ENCODE measurements at regions not wholly inside any gene's neighbourhood (a gene's known extent, or its start where the extent isn't known, plus 50 kb on each side); places are given as distances from the start of the nearest gene placed in this dataset.

DNA sequence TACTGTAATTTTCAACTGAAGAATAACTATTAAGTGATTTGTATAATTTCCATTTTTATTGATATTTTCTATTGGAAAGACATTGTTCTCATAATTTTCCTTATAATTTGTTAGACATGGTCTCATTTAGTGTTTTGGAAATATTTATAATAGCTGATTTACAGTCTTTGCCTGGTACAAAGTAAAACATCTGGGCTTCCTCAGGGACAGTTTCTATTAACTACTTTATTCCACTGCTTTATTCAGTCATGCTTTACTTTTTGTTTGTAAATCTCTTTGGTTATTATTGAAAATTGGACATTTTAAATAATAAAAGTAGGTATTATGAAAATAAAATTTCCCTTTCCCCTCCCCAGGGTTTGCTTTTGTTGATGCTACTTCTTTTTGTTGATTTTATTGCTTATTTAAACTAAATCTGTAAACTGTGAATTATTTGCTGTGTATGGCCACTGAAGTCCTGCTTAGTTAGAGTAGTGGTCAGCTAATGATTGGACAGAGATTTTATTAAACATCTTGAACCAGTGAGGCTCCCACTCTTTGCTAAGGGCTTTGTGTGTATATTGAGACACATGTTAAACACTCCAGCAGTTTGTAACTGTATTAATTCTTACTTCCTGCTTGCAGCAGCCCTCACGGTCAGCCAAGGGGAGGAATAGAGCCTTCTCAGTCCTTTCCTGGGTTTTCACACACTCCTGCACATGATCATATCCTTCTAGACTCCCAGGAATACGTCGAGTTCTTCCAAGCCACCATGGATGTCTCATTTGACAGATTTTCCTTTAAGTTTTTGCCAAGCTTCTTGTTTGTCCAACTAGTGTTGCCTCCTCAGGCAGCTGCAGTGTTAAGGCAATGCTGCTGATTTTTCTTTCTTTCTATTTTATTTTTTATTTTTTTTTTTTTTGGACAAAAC, 994.6 kb upstream of the PRMT6 start:
- no peak overlapping the region for H3K4me3 Mint-ChIP-seq
- H3K9me3 Mint-ChIP-seq: peaks cover 29% of the 10 kb centered on the region
- no peak for DNase-seq (ENCODE audit: low spot score)
- no peak overlapping the region for H3K27ac Mint-ChIP-seq
- H3K4me1 Mint-ChIP-seq (ENCODE audit: low read depth): no peaks in the 10 kb centered on the region
- no peaks in the 10 kb centered on the region for H3K27me3 Mint-ChIP-seq (ENCODE audit: low read depth)
- no peaks in the 10 kb centered on the region for H3K36me3 Mint-ChIP-seq (ENCODE audit: low read depth)

DNA sequence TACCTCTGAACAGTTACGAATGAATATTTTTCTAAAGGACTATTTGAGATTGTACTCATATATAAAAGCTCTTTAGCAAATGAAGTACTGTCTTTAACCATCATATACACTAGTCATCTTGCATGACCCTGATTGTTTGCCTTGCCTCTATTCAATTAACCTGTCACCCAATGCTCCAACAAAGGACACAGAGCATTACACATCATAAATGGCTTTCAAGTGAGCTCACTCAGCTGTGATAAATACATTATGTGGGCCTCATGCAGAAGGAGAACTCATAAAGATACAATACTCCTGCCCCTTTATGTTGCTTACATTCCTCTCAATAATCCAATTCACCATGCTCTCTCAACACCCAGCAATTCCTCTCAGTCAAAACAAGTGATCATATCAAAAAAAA, 993.0 kb upstream of the PRMT6 start:
- Mint-ChIP-seq H3K4me1 (ENCODE audit: low read depth) (no peaks in the 10 kb centered on the region), H3K27ac (no peak overlapping the region), H3K36me3 (ENCODE audit: low read depth) (no peaks in the 10 kb centered on the region), H3K4me3 (no peak overlapping the region), H3K27me3 (ENCODE audit: low read depth) (no peaks in the 10 kb centered on the region), H3K9me3 (peaks cover 27% of the 10 kb centered on the region)
- no peak for DNase-seq (ENCODE audit: low spot score)

DNA sequence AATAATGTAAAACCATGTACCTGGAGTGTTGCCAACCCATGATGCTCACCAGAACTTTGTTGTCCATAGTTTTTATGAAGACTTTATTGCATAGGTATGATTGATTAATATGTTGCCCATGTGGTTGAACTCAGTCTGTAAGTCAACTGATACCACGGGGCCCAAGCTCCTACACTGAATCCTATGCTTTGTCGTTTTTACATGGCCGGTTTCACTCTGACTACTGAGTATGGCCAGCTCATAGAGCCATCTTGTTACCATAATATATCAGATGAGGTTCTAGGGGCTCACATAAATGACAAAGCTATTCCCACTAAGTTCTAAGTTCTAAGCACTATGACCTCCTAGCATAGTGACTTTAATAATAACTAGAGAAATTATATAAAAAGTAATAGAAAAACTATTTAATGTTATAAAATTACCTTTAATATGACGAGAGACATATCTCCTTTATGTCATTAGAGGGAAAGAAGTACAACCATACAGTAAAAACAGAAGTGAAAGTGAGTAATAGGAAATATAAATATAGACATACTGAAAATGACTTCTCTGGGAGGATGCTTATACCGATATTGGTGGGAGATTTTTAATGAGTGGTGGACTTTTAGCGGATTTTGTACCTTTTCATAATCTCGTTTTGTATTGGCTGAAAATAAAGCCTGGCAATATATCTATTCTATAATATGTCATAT, 983.4 kb upstream of the PRMT6 start:
- peaks cover 15% of the 10 kb centered on the region for H3K9me3 Mint-ChIP-seq
- H3K4me1 Mint-ChIP-seq (ENCODE audit: low read depth): no peaks in the 10 kb centered on the region
- DNase-seq (ENCODE audit: low spot score): no peak
- H3K36me3 Mint-ChIP-seq (ENCODE audit: low read depth): no peaks in the 10 kb centered on the region
- no peaks in the 10 kb centered on the region for H3K27me3 Mint-ChIP-seq (ENCODE audit: low read depth)
- H3K4me3 Mint-ChIP-seq: no peak overlapping the region
- no peak overlapping the region for H3K27ac Mint-ChIP-seq

DNA sequence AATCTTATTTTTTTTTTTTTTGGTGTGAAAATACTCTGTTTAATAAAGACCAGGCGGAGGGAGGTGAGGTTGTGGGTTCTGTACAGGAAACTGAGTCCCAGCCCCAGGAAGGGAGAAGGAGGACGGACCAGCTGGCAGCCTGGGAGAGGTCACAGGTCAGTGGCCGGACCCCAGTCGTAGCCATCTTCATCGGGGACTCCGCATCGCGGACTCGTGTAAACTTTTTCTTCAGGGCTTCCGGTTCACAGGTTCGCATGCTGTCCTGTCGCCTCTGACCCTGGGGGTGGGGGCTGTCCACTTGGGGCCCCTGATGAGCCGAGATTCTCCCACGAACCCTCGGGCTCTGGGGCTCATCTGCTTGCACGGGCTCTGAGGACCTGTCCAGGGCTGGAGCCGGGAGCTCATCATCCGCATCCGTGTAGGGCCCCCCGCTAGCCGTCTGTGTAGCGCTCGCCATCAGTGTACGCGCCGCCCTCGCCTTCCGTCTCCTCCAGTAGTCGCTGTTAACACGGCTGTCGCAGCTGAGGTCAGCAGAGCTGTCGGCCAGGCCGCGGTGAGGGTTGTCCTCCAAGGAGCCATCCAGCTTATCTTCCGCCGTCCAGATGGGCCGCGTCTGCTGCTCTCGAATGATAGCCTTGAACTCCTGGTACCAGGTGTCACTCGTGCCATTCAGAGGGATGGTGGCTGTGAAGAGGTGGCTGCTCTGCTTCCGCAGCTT, 975.7 kb upstream of the PRMT6 start:
- Mint-ChIP-seq H3K27ac (no peak overlapping the region), H3K4me1 (ENCODE audit: low read depth) (no peaks in the 10 kb centered on the region), H3K4me3 (no peak overlapping the region), H3K27me3 (ENCODE audit: low read depth) (no peaks in the 10 kb centered on the region), H3K9me3 (peaks cover 22% of the 10 kb centered on the region), H3K36me3 (ENCODE audit: low read depth) (no peaks in the 10 kb centered on the region)
- no peak for DNase-seq (ENCODE audit: low spot score)

DNA sequence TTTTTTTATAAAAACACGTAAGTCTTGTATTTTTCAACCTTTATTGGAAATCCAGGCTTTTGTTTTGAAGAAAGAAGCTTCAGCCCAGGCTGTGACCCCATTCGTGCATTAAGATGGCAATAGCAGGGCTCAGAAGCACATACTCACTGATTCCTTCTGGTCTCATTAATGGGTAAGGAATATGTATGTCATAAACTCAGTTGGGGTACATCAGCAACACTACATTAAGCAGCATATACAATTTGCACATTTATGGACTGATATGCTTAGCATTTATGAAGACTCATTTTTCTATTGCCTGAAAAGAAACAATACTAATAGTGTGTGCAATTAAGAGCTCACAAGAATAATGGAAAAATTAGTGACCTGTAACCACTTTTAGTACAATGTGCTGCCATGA, 945.4 kb upstream of the PRMT6 start:
- no peaks in the 10 kb centered on the region for H3K27me3 Mint-ChIP-seq (ENCODE audit: low read depth)
- no peak overlapping the region for H3K27ac Mint-ChIP-seq
- H3K9me3 Mint-ChIP-seq: peaks cover 31% of the 10 kb centered on the region
- DNase-seq (ENCODE audit: low spot score): no peak
- H3K36me3 Mint-ChIP-seq (ENCODE audit: low read depth): no peaks in the 10 kb centered on the region
- H3K4me3 Mint-ChIP-seq: no peak overlapping the region
- no peaks in the 10 kb centered on the region for H3K4me1 Mint-ChIP-seq (ENCODE audit: low read depth)

DNA sequence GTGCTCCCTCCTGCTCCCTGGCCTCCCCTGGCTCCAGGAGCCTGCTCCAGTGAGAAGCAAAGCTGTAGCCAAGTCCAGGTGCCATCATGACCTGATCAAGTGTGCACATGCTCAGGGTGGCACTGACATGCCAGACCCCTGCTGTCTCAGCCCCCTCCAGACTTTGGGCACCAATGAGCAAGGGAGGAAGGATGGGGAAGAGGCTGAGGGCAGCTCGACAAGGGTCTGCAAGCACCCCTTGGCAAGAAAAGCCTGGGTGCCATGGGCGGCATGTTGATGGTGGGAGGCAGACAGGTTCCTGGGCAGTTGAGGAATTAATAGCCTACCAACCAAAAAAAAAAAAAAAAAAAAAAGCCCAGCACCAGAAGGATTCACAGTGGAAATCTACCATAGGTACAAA, 942.6 kb upstream of the PRMT6 start:
- DNase-seq (ENCODE audit: low spot score): no peak

DNA sequence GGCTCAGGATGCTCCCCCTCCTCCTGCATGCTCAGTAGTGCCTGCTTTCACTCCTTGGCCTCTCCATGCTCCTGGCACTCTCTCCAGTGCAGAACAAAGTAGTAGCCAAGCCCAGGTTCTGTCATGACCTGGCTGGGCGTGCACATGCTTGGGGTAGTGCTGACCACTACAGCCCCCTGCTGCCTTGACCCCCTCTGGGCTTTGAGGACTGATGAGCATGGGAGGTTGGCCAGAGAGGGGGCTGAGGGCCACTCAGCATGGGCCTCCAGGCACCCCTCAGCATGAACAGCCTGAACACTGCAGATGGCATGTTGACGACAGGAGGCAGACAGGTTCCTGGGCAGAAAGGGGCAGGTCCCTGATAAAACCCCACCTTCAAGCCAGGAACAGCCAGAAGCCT, 935.7 kb upstream of the PRMT6 start:
- Mint-ChIP-seq H3K36me3 (ENCODE audit: low read depth) (no peaks in the 10 kb centered on the region), H3K4me3 (no peak overlapping the region), H3K9me3 (peaks cover 8% of the 10 kb centered on the region), H3K27me3 (ENCODE audit: low read depth) (no peaks in the 10 kb centered on the region), H3K4me1 (ENCODE audit: low read depth) (no peaks in the 10 kb centered on the region), H3K27ac (no peak overlapping the region)
- DNase-seq (ENCODE audit: low spot score): no peak

More for the DNA sequence above, 942.6 kb upstream of the PRMT6 start:
- no peaks in the 10 kb centered on the region for H3K27me3 Mint-ChIP-seq (ENCODE audit: low read depth)
- no peak overlapping the region for H3K4me3 Mint-ChIP-seq
- H3K9me3 Mint-ChIP-seq: peaks cover 35% of the 10 kb centered on the region
- H3K27ac Mint-ChIP-seq: no peak overlapping the region
- no peaks in the 10 kb centered on the region for H3K4me1 Mint-ChIP-seq (ENCODE audit: low read depth)
- no peaks in the 10 kb centered on the region for H3K36me3 Mint-ChIP-seq (ENCODE audit: low read depth)

DNA sequence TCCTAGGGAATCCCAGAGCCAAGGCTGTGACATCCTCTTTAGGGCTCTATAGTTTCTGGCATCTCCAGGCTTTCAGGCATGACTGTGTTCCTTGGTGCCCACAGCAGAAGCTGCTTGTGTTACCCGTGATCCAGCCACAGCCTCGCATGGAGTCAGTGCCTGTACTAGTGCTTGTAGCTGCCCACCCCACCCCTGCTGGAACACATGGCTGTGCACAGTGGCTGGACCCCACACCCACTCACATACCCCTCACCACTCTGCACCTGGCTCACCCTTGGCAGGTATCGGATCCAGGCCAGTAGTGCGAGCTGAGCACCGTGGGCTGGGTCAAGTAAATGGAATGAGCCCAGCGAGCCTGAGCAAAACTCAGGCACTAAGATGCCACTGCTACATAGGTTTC, 934.7 kb upstream of the PRMT6 start:
- H3K4me3 Mint-ChIP-seq: no peak overlapping the region
- no peaks in the 10 kb centered on the region for H3K36me3 Mint-ChIP-seq (ENCODE audit: low read depth)
- H3K4me1 Mint-ChIP-seq (ENCODE audit: low read depth): no peaks in the 10 kb centered on the region
- no peak for DNase-seq (ENCODE audit: low spot score)
- no peak overlapping the region for H3K27ac Mint-ChIP-seq
- H3K27me3 Mint-ChIP-seq (ENCODE audit: low read depth): no peaks in the 10 kb centered on the region
- peaks cover 13% of the 10 kb centered on the region for H3K9me3 Mint-ChIP-seq

DNA sequence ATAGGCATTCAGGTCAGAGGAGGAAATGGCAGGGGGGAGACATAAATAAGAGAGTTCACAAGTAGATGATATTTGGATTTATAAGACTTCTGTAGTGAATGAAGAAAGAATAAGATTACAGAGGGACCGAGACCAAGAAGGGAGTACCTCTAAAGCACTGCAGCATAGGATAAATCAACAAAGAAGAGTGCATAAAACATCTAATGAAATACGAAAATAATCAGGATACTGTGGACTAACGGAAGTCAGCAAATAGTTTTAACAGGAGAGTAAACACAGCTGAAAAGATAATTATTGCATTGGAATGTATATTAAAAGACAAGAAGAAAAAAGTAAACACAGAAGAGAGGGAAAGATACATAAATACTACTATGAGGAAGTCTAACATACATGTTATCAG, 921.9 kb upstream of the PRMT6 start:
- H3K27me3 Mint-ChIP-seq (ENCODE audit: low read depth): no peaks in the 10 kb centered on the region
- no peaks in the 10 kb centered on the region for H3K4me1 Mint-ChIP-seq (ENCODE audit: low read depth)
- peaks cover 23% of the 10 kb centered on the region for H3K9me3 Mint-ChIP-seq
- no peak overlapping the region for H3K4me3 Mint-ChIP-seq
- no peak overlapping the region for H3K27ac Mint-ChIP-seq
- DNase-seq (ENCODE audit: low spot score): no peak
- H3K36me3 Mint-ChIP-seq (ENCODE audit: low read depth): no peaks in the 10 kb centered on the region

DNA sequence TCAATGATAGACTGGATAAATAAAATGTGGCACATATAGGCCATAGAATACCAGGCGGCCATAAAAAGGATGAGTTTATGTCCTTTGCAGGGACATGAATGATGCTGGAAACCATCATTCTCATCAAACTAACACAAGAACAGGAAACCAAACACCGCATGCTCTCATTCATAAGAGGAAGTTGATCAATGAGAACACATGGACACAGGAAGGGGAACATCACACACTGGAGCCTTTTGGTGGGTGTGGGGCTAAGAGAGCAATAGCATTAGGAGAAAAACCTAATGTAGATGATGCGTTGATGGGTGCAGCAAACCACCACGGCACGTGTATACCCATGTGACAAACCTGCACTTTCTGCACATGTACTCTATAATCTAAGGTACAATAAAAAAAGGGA, 883.4 kb upstream of the PRMT6 start:
- Mint-ChIP-seq H3K9me3 (peaks cover 18% of the 10 kb centered on the region), H3K27ac (no peak overlapping the region), H3K4me3 (no peak overlapping the region), H3K36me3 (ENCODE audit: low read depth) (no peaks in the 10 kb centered on the region), H3K27me3 (ENCODE audit: low read depth) (no peaks in the 10 kb centered on the region), H3K4me1 (ENCODE audit: low read depth) (no peaks in the 10 kb centered on the region)
- DNase-seq (ENCODE audit: low spot score): no peak

DNA sequence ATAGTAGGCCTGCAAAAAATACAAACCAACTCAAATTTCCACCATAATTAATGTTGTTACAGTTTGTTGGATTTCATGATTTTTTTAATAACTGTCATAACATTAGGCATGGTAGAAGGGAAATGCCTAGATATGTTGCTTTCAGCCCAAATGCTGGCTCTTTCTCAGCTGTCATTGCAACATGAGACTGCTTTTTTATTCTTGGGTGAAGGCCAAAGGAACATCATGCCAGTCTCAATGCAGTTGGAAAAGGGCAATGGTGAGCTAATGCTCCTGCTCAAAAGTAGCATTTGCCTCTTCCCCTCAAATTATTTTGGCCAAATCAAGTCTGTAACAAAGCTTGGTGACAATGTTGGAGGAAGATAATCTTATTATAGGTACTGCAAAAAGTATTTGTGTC, 877.7 kb upstream of the PRMT6 start:
- Mint-ChIP-seq H3K9me3 (peaks cover 21% of the 10 kb centered on the region), H3K4me3 (no peak overlapping the region), H3K27ac (no peak overlapping the region), H3K4me1 (ENCODE audit: low read depth) (no peaks in the 10 kb centered on the region), H3K36me3 (ENCODE audit: low read depth) (no peaks in the 10 kb centered on the region), H3K27me3 (ENCODE audit: low read depth) (no peaks in the 10 kb centered on the region)
- no peak for DNase-seq (ENCODE audit: low spot score)

DNA sequence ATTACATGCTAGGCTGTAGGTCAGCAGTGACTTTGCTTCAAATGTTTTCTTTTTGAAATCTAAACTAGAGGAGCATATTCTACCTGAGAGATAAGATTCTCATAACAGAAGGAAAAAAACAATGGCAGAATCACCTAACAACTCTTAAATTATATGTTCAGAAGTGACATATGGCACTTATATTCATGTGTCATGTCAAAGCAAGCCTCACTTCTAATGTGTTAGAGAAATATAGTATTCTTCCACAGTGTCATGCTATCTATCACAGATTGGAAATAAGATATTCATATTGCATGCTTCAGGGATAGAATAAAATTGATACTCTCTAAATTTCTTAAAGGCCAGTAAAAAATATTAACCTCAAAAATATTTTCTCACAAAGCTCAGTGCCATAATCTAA, 874.6 kb upstream of the PRMT6 start:
- Mint-ChIP-seq H3K4me1 (ENCODE audit: low read depth) (no peaks in the 10 kb centered on the region), H3K27ac (no peak overlapping the region), H3K9me3 (peaks cover 33% of the 10 kb centered on the region), H3K4me3 (no peak overlapping the region), H3K36me3 (ENCODE audit: low read depth) (no peaks in the 10 kb centered on the region), H3K27me3 (ENCODE audit: low read depth) (no peaks in the 10 kb centered on the region)
- no peak for DNase-seq (ENCODE audit: low spot score)

DNA sequence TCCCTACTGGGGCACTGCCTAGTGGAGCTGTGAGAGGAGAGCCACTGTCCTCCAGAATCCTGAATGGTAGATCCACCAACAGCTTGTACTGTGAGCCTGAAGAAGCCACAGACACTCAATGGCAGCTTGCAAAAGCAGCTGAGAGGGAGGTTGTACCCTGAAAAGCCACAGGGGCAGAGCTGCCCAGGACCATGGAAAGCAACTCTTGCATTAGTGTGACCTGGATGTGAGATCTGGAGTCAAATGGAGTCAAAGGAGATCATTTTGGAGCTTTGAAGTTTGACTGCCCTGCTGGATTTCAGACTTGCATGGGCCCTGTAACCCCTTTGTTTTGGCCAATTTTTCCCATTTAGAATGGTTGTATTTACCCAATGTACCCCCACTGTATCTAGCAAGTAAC, 871.4 kb upstream of the PRMT6 start:
- Mint-ChIP-seq H3K27me3 (ENCODE audit: low read depth) (no peaks in the 10 kb centered on the region), H3K4me1 (ENCODE audit: low read depth) (no peaks in the 10 kb centered on the region), H3K27ac (no peak overlapping the region), H3K9me3 (peaks cover 37% of the 10 kb centered on the region), H3K4me3 (no peak overlapping the region), H3K36me3 (ENCODE audit: low read depth) (no peaks in the 10 kb centered on the region)
- DNase-seq (ENCODE audit: low spot score): no peak

DNA sequence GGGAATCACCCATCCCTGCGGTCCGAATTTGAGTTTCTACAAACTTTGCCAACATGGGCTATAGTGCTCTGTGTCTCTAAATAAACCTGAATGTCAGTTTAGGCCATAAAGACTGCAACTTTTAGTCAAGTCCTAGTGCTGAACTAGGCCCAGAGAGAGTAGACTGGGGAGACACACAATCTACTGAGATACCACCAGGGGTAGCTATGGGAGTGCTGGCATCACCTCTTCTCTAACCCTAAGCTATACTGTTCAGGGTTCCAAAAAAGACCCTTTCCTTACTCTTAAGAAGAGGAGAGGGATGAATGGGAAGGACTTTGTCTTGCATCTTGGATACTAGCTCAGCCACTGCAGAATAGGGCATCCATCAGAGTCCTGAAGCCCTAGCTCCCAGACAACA, 866.7 kb upstream of the PRMT6 start:
- Mint-ChIP-seq H3K4me3 (no peak overlapping the region), H3K27ac (no peak overlapping the region), H3K27me3 (ENCODE audit: low read depth) (no peaks in the 10 kb centered on the region), H3K36me3 (ENCODE audit: low read depth) (no peaks in the 10 kb centered on the region), H3K4me1 (ENCODE audit: low read depth) (no peaks in the 10 kb centered on the region), H3K9me3 (peaks cover 49% of the 10 kb centered on the region)
- no peak for DNase-seq (ENCODE audit: low spot score)

Measured in T-helper 2 cell treated with Interferon-gamma antibody and Interleukin-4, amounts not matched to agents 5 μg/mL and 100 μg/mL, for 36 hours (primary cell).